ENCODE measurements at regions not wholly inside any gene's neighbourhood (a gene's known extent, or its start where the extent isn't known, plus 50 kb on each side); places are given as distances from the start of the nearest gene placed in this dataset.

- no peak overlapping the region for H3K4me2 ChIP-seq (ENCODE audit: low read depth, low read length)
- DNase-seq (peak; percentile 79), ATAC-seq (ENCODE audit: low read depth) (peak; percentile 92)
- no peaks in the 10 kb centered on the region for H3K9me1 ChIP-seq (ENCODE audit: insufficient read depth, low read length)
- dilution Hi-C loops (cut with HindIII; ENCODE audit: low sequenced_read_pairs, unreplicated experiment) (no loop called here), intact Hi-C loops (cut with micrococcal nuclease) (loop anchor here (1.0 to 10.0 kb wide), 6 partner anchors 79 to 669 kb away; partner anchors contain the start of gene ATP11B), in situ Hi-C loops (cut with MboI; ENCODE audit: low sequenced_read_pairs) (loop anchor here (5.0 to 25.0 kb wide), 2 partner anchors 123 to 673 kb away; no protein-coding TSS in a partner anchor)
- ChIA-PET CTCF (interaction anchor here (0.5 to 0.8 kb wide), 5 partner anchors 22 to 296 kb away, joined by 3 to 5 read pairs (median 4); partner anchors contain the start of gene ATP11B), POLR2A (ENCODE audit: unreplicated experiment) (interaction anchor here (0.7 kb wide), 1 partner anchor 1345 kb away, joined by 3 read pairs; no protein-coding TSS in a partner anchor)
- H3K18ac ChIP-seq (ENCODE audit: low read depth, low read length) = no peak overlapping the region
- no peak overlapping the region for H3K4me3 ChIP-seq (ENCODE audit: insufficient read depth, low read depth, low read length)
- H2AK5ac ChIP-seq (ENCODE audit: low read depth, low read length) = no peak overlapping the region
- no peak overlapping the region for H2BK15ac ChIP-seq (ENCODE audit: low read depth, low read length)
- H2BK20ac ChIP-seq (ENCODE audit: low read depth, low read length) = no peak overlapping the region
- no peak overlapping the region for H4K8ac ChIP-seq (ENCODE audit: low read depth in 2 of 2, low read length in 2 of 2)
- H4K91ac ChIP-seq (ENCODE audit: insufficient read depth, low read depth, low read length) = no peak overlapping the region
- no peak overlapping the region for H3K56ac ChIP-seq (ENCODE audit: extremely low read depth, insufficient read depth, low read length)
- H3K4ac ChIP-seq (ENCODE audit: low read depth, low read length) = no peak overlapping the region
- H2AK9ac ChIP-seq (replicated peaks; ENCODE audit: low read depth, low read length, poor library complexity) = no peak overlapping the region
- H4K20me1 ChIP-seq (ENCODE audit: insufficient read depth, low read length) = no peaks in the 10 kb centered on the region
- H3K4me1 ChIP-seq (ENCODE audit: control insufficient read depth, insufficient read depth, low read length) = no peaks in the 10 kb centered on the region
- no peak overlapping the region for H2BK5ac ChIP-seq (ENCODE audit: low read depth, low read length, poor library complexity, severe bottlenecking)
- H3K14ac ChIP-seq (replicated peaks; ENCODE audit: low read depth, low read length) = no peak overlapping the region
- H3K9me3 ChIP-seq (ENCODE audit: control insufficient read depth, insufficient read depth, low read length) = no peaks in the 10 kb centered on the region
- no peak overlapping the region for H4K5ac ChIP-seq (ENCODE audit: low read depth, low read length)
- H3K9ac ChIP-seq (ENCODE audit: low read depth, low read length) = no peak overlapping the region
- no peaks in the 10 kb centered on the region for H3K36me3 ChIP-seq (ENCODE audit: control insufficient read depth, insufficient read depth, low read length)
- no TSS peak for BruUV-seq (replicated peaks)
- H3K27ac ChIP-seq (ENCODE audit: insufficient read depth, low read length) = no peak overlapping the region
- no peak overlapping the region for H2BK120ac ChIP-seq (ENCODE audit: low read depth, low read length)
- no CpG with 5 or more reads among the region's 4 CpGs for WGBS, 2 experiments (ENCODE audit: extremely low coverage in 2 of 2, insufficient read length in 1 of 2)
- peaks cover 3% of the 10 kb centered on the region for H3K27me3 ChIP-seq (ENCODE audit: control insufficient read depth, insufficient read depth, low read length)
- H2AFZ ChIP-seq (replicated peaks; ENCODE audit: low read length, poor library complexity) = no peak overlapping the region
- no peak overlapping the region for H3K23ac ChIP-seq (ENCODE audit: low read depth, low read length)
- H3K79me1 ChIP-seq (ENCODE audit: low read depth in 1 of 2, low read length in 2 of 2) = no peaks in the 10 kb centered on the region
- TF ChIP-seq BHLHE40 (IDR thresholded peaks at IDR 0.05; ENCODE audit: low read depth, low read length) (no peak), FOS (IDR thresholded peaks at IDR 0.05; ENCODE audit: low read depth, low read length) (no peak), POLR2A (IDR thresholded peaks at IDR 0.05; ENCODE audit: low read depth, low read length) (no peak), CHD1 (IDR thresholded peaks at IDR 0.05; ENCODE audit: low read depth, low read length) (no peak), MXI1 (IDR thresholded peaks at IDR 0.05; ENCODE audit: borderline replicate concordance, low read depth, low read length) (no peak), ELK1 (IDR thresholded peaks at IDR 0.05; ENCODE audit: borderline replicate concordance, low read depth, low read length) (no peak), RFX5 (IDR thresholded peaks at IDR 0.05; ENCODE audit: low read depth, low read length) (no peak), CTCF (conservative IDR thresholded peaks at IDR 0.05; ENCODE audit: low read depth, low read length) (peak; percentile 81), NFE2L2 (IDR thresholded peaks at IDR 0.05; ENCODE audit: low read depth, low read length) (no peak), MAZ (IDR thresholded peaks at IDR 0.05; ENCODE audit: borderline replicate concordance, low read depth, low read length) (no peak), MAFK (IDR thresholded peaks at IDR 0.05; ENCODE audit: low read depth, low read length) (no peak), CEBPB (IDR thresholded peaks at IDR 0.05; ENCODE audit: low read depth, low read length) (peak; percentile 90), RCOR1 (IDR thresholded peaks at IDR 0.05; ENCODE audit: insufficient replicate concordance, low read length) (no peak), RAD21 (IDR thresholded peaks at IDR 0.05; ENCODE audit: low read length) (peak; percentile 82), SMC3 (IDR thresholded peaks at IDR 0.05; ENCODE audit: low read depth, low read length) (peak; percentile 71)
Observed at GRCh38 chr3:182713743-182714517, 79.4 kb upstream of the ATP11B start.
